ENCODE measurements at regions not wholly inside any gene's neighbourhood (a gene's known extent, or its start where the extent isn't known, plus 50 kb on each side); places are given as distances from the start of the nearest gene placed in this dataset.

GRCh38 chr7:15068324-15068723 lies 165.8 kb upstream of the DGKB start:
- TF ChIP-seq CTCF (conservative IDR thresholded peaks at IDR 0.05) (no peak), EZH2 (IDR thresholded peaks at IDR 0.05; ENCODE audit: low read depth) (no peak)
